AG10803 (cell line): ENCODE measurements at regions not wholly inside any gene's neighbourhood (a gene's known extent, or its start where the extent isn't known, plus 50 kb on each side); places are given as distances from the start of the nearest gene placed in this dataset.

Source experiments
- DNase-seq: peaks from one replicate; pipeline ENCODE4 v3.0.0; 2010; ENCODE audit warnings: low read depth
- H3K4me3 ChIP-seq: 2 replicates; pipeline ENCODE4 v1.5.1; 2011; ENCODE audit warnings: mild to moderate bottlenecking, low read length, control low read depth
- CTCF ChIP-seq: conservative IDR thresholded peaks from 2 replicates; pipeline ENCODE4 v1.5.1; 2011; ENCODE audit warnings: mild to moderate bottlenecking, low read length, control low read depth, inconsistent platforms

GRCh38 chr3:94513600-94513999 is 450.7 kb downstream of the NSUN3 start:
- no peak overlapping the region for H3K4me3 ChIP-seq
- no peak for DNase-seq
- no peak for TF ChIP-seq CTCF

GRCh38 chr3:94515983-94516382 is 453.1 kb downstream of the NSUN3 start:
- no peak overlapping the region for H3K4me3 ChIP-seq
- no peak for DNase-seq
- TF ChIP-seq CTCF: no peak

- no peak for DNase-seq
- no peak for TF ChIP-seq CTCF
- H3K4me3 ChIP-seq: no peak overlapping the region
These were observed 457.5 kb downstream of the NSUN3 start for GRCh38 chr3:94520364-94520763.

GRCh38 chr3:94522488-94522887 is 459.6 kb downstream of the NSUN3 start:
- DNase-seq: no peak
- no peak for TF ChIP-seq CTCF
- H3K4me3 ChIP-seq: no peak overlapping the region

- no peak for DNase-seq
- no peak for TF ChIP-seq CTCF
- no peak overlapping the region for H3K4me3 ChIP-seq
These were observed 461.4 kb downstream of the NSUN3 start for GRCh38 chr3:94524102-94524919.

GRCh38 chr3:94525043-94525442 is 462.2 kb downstream of the NSUN3 start:
- H3K4me3 ChIP-seq: no peak overlapping the region
- TF ChIP-seq CTCF: no peak
- DNase-seq: no peak

- H3K4me3 ChIP-seq: no peak overlapping the region
- no peak for DNase-seq
- TF ChIP-seq CTCF: no peak
These were observed 467.0 kb downstream of the NSUN3 start for GRCh38 chr3:94529816-94530215.
